ENCODE measurements at regions not wholly inside any gene's neighbourhood (a gene's known extent, or its start where the extent isn't known, plus 50 kb on each side); places are given as distances from the start of the nearest gene placed in this dataset.

- no peak for DNase-seq
Measured at GRCh38 chr17:77905266-77905665, 53.2 kb upstream of the TNRC6C start.

DNA sequence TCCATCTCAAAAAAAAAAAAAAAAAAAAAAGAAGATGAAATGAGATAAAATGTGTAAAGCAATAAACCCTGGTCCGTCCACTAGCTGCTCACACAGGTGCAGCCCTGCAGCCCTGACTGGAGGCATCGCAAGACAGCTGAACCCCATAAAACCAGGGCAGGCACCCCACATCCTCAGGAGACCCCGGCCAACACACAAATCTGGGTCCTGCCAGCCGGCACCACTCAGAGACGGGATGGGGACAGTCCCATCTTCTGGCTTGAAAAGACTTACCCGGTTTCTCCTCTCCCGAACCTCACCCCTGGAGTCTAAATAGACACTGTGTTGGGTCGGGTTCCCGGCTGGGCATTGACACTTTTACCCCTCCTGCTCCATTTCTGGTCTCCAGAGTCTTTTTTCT, 52.7 kb upstream of the TNRC6C start:
- no peak for DNase-seq

- DNase-seq, result no peak
Measured at GRCh38 chr17:77906377-77906871, 52.1 kb upstream of the TNRC6C start.

- DNase-seq, result no peak
Measured at GRCh38 chr17:77907497-77908461, 50.7 kb upstream of the TNRC6C start.

GRCh38 chr17:77908501-77908900, 50.0 kb upstream of the TNRC6C start:
- DNase-seq, result no peak
